ENCODE measurements at regions not wholly inside any gene's neighbourhood (a gene's known extent, or its start where the extent isn't known, plus 50 kb on each side); places are given as distances from the start of the nearest gene placed in this dataset.

- H4K91ac ChIP-seq (replicated peaks; ENCODE audit: insufficient read length, low read length): no peak overlapping the region
- H3K4ac ChIP-seq (replicated peaks; ENCODE audit: insufficient read length, low read depth, low read length): no peak overlapping the region
- H3K4me2 ChIP-seq (ENCODE audit: insufficient read depth in 1 of 2, low read depth in 2 of 2, low read length in 2 of 2): no peak overlapping the region
- no peak overlapping the region for H4K8ac ChIP-seq (ENCODE audit: extremely low read depth, insufficient read depth, low read length)
- no peak overlapping the region for H3K18ac ChIP-seq (ENCODE audit: extremely low read depth, low read length)
- H2BK12ac ChIP-seq (ENCODE audit: low read depth, low read length): no peak overlapping the region
- POLR2A ChIA-PET (ENCODE audit: partially characterized antibody): no interaction called here
- no peak overlapping the region; the same call in 1 of the 2 replicates for H2BK15ac ChIP-seq (ENCODE audit: low read length)
- CTCF ChIA-PET (ENCODE audit: partially characterized antibody): interaction anchor here (0.9 to 2.9 kb wide), 8 partner anchors 13 to 399 kb away, joined by 3 to 37 read pairs (median 7); no protein-coding TSS in a partner anchor
- H4K20me1 ChIP-seq (replicated peaks in 1 of 2; ENCODE audit: control insufficient read depth in 1 of 2, insufficient read depth in 2 of 2, low read length in 2 of 2): peaks cover 0 to 7% of the 10 kb centered on the region in 2 experiments
- H3K23me2 ChIP-seq (ENCODE audit: low read depth, low read length): peaks cover 7% of the 10 kb centered on the region; the same call in 1 of the 2 replicates
- no peak overlapping the region for H2BK120ac ChIP-seq (replicated peaks; ENCODE audit: low read depth, low read length)
- H2BK5ac ChIP-seq (ENCODE audit: low read depth, low read length): no peak overlapping the region
- H3K14ac ChIP-seq (ENCODE audit: insufficient read length): no peak overlapping the region
- H3K4me1 ChIP-seq (replicated peaks in 1 of 4; ENCODE audit: control insufficient read depth in 3 of 4, insufficient read depth in 4 of 4, low read length in 3 of 4): no peaks in the 10 kb centered on the region
- WGBS, 2 experiments (ENCODE audit: extremely low coverage in 1 of 2, insufficient coverage in 1 of 2, insufficient read length in 1 of 2, insufficient replicate concordance in 2 of 2, low coverage in 1 of 2, low lambda C conversion rate in 2 of 2, missing lambda C conversion rate in 1 of 2): 97% methylated on average over 7 of the region's 8 CpGs; no CpG with 5 or more reads in 1 of the 2 experiments
- H3K79me1 ChIP-seq (ENCODE audit: low read depth, low read length): no peaks in the 10 kb centered on the region; the same call in 1 of the 2 replicates
- H2AK5ac ChIP-seq (ENCODE audit: low read depth, low read length): no peak overlapping the region
- H2AFZ ChIP-seq (ENCODE audit: low read length): no peak overlapping the region
- no peak overlapping the region for H3K9ac ChIP-seq (replicated peaks in 1 of 4; ENCODE audit: extremely low read depth in 1 of 4, low read depth in 3 of 4, low read length in 3 of 4)
- DNase-seq (ENCODE audit: low read depth in 1 of 2, low spot score in 2 of 2) (no peak), FAIRE-seq (no peak)
- H4K5ac ChIP-seq (ENCODE audit: insufficient read length, low read depth, low read length): no peak overlapping the region
- no peak overlapping the region for H3K4me3 ChIP-seq (ENCODE audit: extremely low read depth in 1 of 4, insufficient read depth in 2 of 4, low read depth in 3 of 4, low read length in 4 of 4)
- H3K27me3 ChIP-seq (replicated peaks in 1 of 4; ENCODE audit: control insufficient read depth in 3 of 4, extremely low read depth in 1 of 4, insufficient read depth in 3 of 4, low read length in 3 of 4): no peaks in the 10 kb centered on the region
- no peak overlapping the region for H3K27ac ChIP-seq (ENCODE audit: low read depth, low read length)
- no peaks in the 10 kb centered on the region; a peak in 1 of 8 replicates for H3K36me3 ChIP-seq (ENCODE audit: control insufficient read depth in 2 of 4, insufficient read depth in 4 of 4, low read length in 3 of 4)
- no peak overlapping the region for H3K56ac ChIP-seq (replicated peaks; ENCODE audit: insufficient read length, low read depth, low read length)
- H3K79me2 ChIP-seq (ENCODE audit: control insufficient read depth in 1 of 2, insufficient read depth in 2 of 2, low read length in 2 of 2): no peaks in the 10 kb centered on the region; a peak in 1 of 4 replicates
- no peak overlapping the region for H3K23ac ChIP-seq (ENCODE audit: insufficient read length)
- peaks cover 0 to 6% of the 10 kb centered on the region in 2 experiments; a peak in 2 of 4 replicates for H3K9me3 ChIP-seq (ENCODE audit: insufficient read depth in 2 of 2, low read depth in 1 of 2, low read length in 1 of 2)
- no peak overlapping the region for H2BK20ac ChIP-seq (ENCODE audit: low read length)
- TF ChIP-seq EGR1 (IDR thresholded peaks at IDR 0.05; ENCODE audit: borderline replicate concordance, low read depth, low read length) (no peak), TAF1 (IDR thresholded peaks at IDR 0.05; ENCODE audit: low read depth, low read length) (no peak), ZNF274 (IDR thresholded peaks at IDR 0.05; ENCODE audit: borderline replicate concordance, extremely low read depth, low read length) (no peak), CBX5 (IDR thresholded peaks at IDR 0.05; ENCODE audit: low read depth, low read length) (no peak), FOSL1 (IDR thresholded peaks at IDR 0.05; ENCODE audit: insufficient read depth, low read depth, low read length) (no peak), MAX (IDR thresholded peaks at IDR 0.05) (no peak), SIX5 (IDR thresholded peaks at IDR 0.05; ENCODE audit: low read depth, low read length) (no peak), TEAD4 (IDR thresholded peaks at IDR 0.05; ENCODE audit: low read depth, low read length) (no peak), E2F6 (IDR thresholded peaks at IDR 0.05) (no peak), BCL11A (IDR thresholded peaks at IDR 0.05; ENCODE audit: low read depth in 2 of 2, low read length in 2 of 2) (no peak), POLR2AphosphoS5 (IDR thresholded peaks at IDR 0.05; ENCODE audit: low read depth, low read length) (no peak), POLR2A (IDR thresholded peaks at IDR 0.05; ENCODE audit: control extremely low read depth in 1 of 2, low read depth in 2 of 2, low read length in 2 of 2) (no peak), SUZ12 (IDR thresholded peaks at IDR 0.05; ENCODE audit: low read length) (no peak), CTBP2 (IDR thresholded peaks at IDR 0.05; ENCODE audit: borderline replicate concordance, insufficient read depth, insufficient read length, low read length) (no peak)
Measured at GRCh38 chr12:107525063-107525718, 160.4 kb upstream of the PWP1 start.

Data from H1 (cell line).